ENCODE measurements at regions not wholly inside any gene's neighbourhood (a gene's known extent, or its start where the extent isn't known, plus 50 kb on each side); places are given as distances from the start of the nearest gene placed in this dataset.

- Histone ChIP-seq H3K27ac (no peak overlapping the region), H3K4me1 (ENCODE audit: low read depth, poor library complexity, severe bottlenecking) (no peaks in the 10 kb centered on the region), H2AFZ (ENCODE audit: low read depth) (no peak overlapping the region)
Measured at GRCh38 chr3:24963762-24964625, 464.1 kb upstream of the RARB start.

DNA sequence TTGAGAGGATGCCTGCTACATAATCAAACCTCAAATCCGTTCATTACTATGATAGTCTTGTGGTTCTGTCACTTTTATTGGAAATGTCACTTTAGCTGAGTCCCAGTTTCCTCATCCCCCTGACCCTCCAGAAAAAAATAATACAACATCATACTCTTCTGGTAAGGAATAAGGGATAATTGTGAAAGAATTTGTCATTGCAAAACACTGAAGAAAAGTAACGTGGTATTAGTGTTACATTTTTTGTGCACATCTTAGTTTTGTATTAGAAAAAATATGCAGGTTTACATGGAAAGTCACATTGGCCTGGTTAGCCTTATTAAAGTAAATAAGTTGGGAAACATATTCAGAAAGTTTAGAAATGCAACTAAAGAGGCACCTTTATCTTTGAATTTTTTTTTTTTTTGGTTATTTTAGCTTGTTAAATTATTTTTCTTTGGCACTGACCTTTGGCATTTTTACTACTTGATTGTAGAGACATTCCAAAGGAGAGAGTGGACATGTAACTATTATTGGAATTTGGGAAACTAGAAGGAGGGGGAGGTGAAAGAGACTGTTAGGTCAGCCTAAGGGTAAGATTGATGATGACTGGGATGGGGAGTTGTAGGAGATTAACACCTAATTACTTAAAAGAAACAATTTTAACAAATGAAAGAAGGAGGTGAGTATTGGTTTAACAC, 462.2 kb upstream of the RARB start:
- no peak for TF ChIP-seq CTCF (conservative IDR thresholded peaks at IDR 0.05; ENCODE audit: low read depth, low read length)
- H3K9ac ChIP-seq, result no peak overlapping the region
- no peaks in the 10 kb centered on the region for H3K79me2 ChIP-seq (ENCODE audit: insufficient read depth, low read depth)

More at GRCh38 chr3:24963762-24964625, 464.1 kb upstream of the RARB start:
- H4K20me1 ChIP-seq (ENCODE audit: insufficient read depth), result no peaks in the 10 kb centered on the region
- no peak overlapping the region for H3K4me3 ChIP-seq (IDR thresholded peaks at IDR 0.05; ENCODE audit: insufficient read depth, low read depth, low read length)
- peak; percentile 42 for TF ChIP-seq CTCF (conservative IDR thresholded peaks at IDR 0.05; ENCODE audit: low read depth, low read length)
- no peaks in the 10 kb centered on the region for H3K36me3 ChIP-seq (ENCODE audit: insufficient read depth)
- no peaks in the 10 kb centered on the region for H3K79me2 ChIP-seq (ENCODE audit: insufficient read depth, low read depth)
- no peaks in the 10 kb centered on the region for H3K27me3 ChIP-seq (ENCODE audit: insufficient read depth, low read depth)
- no peak overlapping the region for H3K9ac ChIP-seq
- no peak overlapping the region for H3K4me2 ChIP-seq

GRCh38 chr3:24968036-24968435, 460.0 kb upstream of the RARB start:
- H3K79me2 ChIP-seq (ENCODE audit: insufficient read depth, low read depth), result no peaks in the 10 kb centered on the region
- H2AFZ ChIP-seq (ENCODE audit: low read depth), result no peak overlapping the region
- no peak overlapping the region for H3K9ac ChIP-seq
- no peak for TF ChIP-seq CTCF (conservative IDR thresholded peaks at IDR 0.05; ENCODE audit: low read depth, low read length)
- H3K4me1 ChIP-seq (ENCODE audit: low read depth, poor library complexity, severe bottlenecking), result no peaks in the 10 kb centered on the region
- H3K27me3 ChIP-seq (ENCODE audit: insufficient read depth, low read depth), result no peaks in the 10 kb centered on the region
- no peak overlapping the region for H3K27ac ChIP-seq
- no peaks in the 10 kb centered on the region for H3K36me3 ChIP-seq (ENCODE audit: insufficient read depth)
- no peak overlapping the region for H3K4me3 ChIP-seq (IDR thresholded peaks at IDR 0.05; ENCODE audit: insufficient read depth, low read depth, low read length)
- no peaks in the 10 kb centered on the region for H4K20me1 ChIP-seq (ENCODE audit: insufficient read depth)
- H3K4me2 ChIP-seq, result no peak overlapping the region

More for the DNA sequence above, 462.2 kb upstream of the RARB start:
- H3K27ac ChIP-seq, result no peak overlapping the region
- no peak overlapping the region for H3K4me3 ChIP-seq (IDR thresholded peaks at IDR 0.05; ENCODE audit: insufficient read depth, low read depth, low read length)
- no peaks in the 10 kb centered on the region for H3K36me3 ChIP-seq (ENCODE audit: insufficient read depth)
- no peaks in the 10 kb centered on the region for H3K27me3 ChIP-seq (ENCODE audit: insufficient read depth, low read depth)
- no peaks in the 10 kb centered on the region for H4K20me1 ChIP-seq (ENCODE audit: insufficient read depth)
- H2AFZ ChIP-seq (ENCODE audit: low read depth), result no peak overlapping the region
- no peak overlapping the region for H3K4me2 ChIP-seq
- no peaks in the 10 kb centered on the region for H3K4me1 ChIP-seq (ENCODE audit: low read depth, poor library complexity, severe bottlenecking)

GRCh38 chr3:24972491-24972890, 455.6 kb upstream of the RARB start:
- no peak overlapping the region for H3K9ac ChIP-seq
- H2AFZ ChIP-seq (ENCODE audit: low read depth), result no peak overlapping the region
- no peak overlapping the region for H3K4me2 ChIP-seq
- H3K36me3 ChIP-seq (ENCODE audit: insufficient read depth), result no peaks in the 10 kb centered on the region
- no peak overlapping the region for H3K27ac ChIP-seq
- no peaks in the 10 kb centered on the region for H3K4me1 ChIP-seq (ENCODE audit: low read depth, poor library complexity, severe bottlenecking)
- H3K27me3 ChIP-seq (ENCODE audit: insufficient read depth, low read depth), result no peaks in the 10 kb centered on the region
- TF ChIP-seq CTCF (conservative IDR thresholded peaks at IDR 0.05; ENCODE audit: low read depth, low read length), result no peak
- H3K79me2 ChIP-seq (ENCODE audit: insufficient read depth, low read depth), result no peaks in the 10 kb centered on the region
- no peak overlapping the region for H3K4me3 ChIP-seq (IDR thresholded peaks at IDR 0.05; ENCODE audit: insufficient read depth, low read depth, low read length)
- no peaks in the 10 kb centered on the region for H4K20me1 ChIP-seq (ENCODE audit: insufficient read depth)

Measured in KMS-11 (cell line).